ENCODE measurements at regions not wholly inside any gene's neighbourhood (a gene's known extent, or its start where the extent isn't known, plus 50 kb on each side); places are given as distances from the start of the nearest gene placed in this dataset.
A peak's percentile ranks its signal among the peaks of the same experiment; 100 is the strongest.

GRCh38 chr2:88834376-88834775 is 142.9 kb downstream of the RPIA start:
- no peak for DNase-seq

GRCh38 chr2:88834866-88835265 is 143.4 kb downstream of the RPIA start:
- DNase-seq: no peak

DNA sequence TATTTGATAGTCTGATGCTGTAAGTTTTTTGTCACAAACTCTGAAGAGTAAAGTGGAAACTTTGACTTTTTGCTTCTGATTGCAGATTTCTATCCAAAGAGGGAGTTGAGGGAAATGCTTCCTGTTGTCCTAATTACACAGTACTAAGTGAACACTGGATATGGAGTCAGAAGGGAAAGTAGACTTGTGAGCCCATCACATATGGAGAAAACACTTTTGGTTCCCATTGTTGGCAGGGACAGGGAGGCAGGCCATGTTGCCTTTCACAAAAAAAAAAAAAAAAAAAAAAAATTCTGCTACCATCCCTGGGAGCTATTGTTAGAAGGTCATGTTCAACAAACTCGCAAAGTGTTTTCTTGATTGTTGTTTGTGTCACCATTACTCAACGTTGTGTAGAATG is 144.3 kb downstream of the RPIA start:
- DNase-seq: no peak

- DNase-seq: no peak
Measured at GRCh38 chr2:88836351-88836750, 144.9 kb downstream of the RPIA start.

- DNase-seq: no peak
Measured at GRCh38 chr2:88837511-88838160, 146.2 kb downstream of the RPIA start.

DNA sequence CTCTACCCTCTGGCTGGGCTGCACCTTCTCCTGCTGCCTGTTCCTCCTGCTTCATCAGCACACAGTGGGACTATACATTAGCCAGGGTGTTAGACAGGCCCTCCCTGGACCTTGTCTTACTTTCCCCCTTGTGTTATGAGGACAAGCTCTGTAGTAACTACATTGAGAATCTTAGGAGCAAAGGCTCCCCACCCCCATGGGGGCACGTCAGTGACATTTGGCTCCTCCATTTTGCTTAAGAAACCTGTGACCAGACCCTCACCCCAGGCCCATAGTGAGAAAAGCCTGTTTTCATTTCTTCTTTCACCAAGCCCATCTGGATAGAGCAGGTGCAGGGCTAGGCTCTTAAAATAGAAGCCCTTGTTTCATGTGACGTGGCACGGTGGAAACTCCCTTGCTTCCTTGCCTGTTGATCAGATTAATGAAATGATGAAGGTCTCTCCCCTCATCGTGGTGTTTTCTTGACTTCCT is 146.7 kb downstream of the RPIA start:
- peak; percentile 6 to 81 for DNase-seq

DNA sequence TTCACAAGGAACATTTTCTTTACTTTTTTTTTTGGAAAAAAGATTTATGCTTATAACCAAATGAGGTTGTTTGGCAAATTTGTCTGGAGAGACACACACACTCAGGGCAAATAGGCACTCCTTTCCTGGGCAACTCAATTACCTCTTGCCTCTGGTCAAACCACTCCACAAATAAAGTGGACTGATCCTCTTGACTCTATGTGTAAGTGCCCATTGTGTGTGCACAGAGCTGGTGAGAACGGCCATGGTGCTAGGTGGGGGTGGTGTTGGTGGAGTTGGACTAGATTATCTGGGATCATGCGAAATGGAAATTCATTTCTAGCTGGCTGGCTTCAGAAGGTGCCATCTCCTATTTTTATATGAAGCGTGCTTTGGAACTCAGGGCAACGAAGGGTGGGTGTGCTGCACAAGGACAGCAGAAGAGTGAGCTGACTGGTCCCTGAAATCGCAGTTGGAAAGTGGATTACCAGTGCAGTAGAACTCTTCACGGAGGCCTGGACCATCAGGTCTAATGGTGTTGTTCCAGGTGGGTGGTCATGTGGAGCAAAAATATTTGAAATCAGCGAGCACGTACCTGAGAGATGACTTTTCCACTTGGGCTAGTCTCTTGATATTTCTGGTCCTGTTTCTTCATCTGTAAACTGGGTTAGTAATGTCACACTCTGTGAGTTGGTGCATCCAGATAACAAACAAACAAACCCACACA is 149.9 kb downstream of the RPIA start:
- no peak for DNase-seq

DNA sequence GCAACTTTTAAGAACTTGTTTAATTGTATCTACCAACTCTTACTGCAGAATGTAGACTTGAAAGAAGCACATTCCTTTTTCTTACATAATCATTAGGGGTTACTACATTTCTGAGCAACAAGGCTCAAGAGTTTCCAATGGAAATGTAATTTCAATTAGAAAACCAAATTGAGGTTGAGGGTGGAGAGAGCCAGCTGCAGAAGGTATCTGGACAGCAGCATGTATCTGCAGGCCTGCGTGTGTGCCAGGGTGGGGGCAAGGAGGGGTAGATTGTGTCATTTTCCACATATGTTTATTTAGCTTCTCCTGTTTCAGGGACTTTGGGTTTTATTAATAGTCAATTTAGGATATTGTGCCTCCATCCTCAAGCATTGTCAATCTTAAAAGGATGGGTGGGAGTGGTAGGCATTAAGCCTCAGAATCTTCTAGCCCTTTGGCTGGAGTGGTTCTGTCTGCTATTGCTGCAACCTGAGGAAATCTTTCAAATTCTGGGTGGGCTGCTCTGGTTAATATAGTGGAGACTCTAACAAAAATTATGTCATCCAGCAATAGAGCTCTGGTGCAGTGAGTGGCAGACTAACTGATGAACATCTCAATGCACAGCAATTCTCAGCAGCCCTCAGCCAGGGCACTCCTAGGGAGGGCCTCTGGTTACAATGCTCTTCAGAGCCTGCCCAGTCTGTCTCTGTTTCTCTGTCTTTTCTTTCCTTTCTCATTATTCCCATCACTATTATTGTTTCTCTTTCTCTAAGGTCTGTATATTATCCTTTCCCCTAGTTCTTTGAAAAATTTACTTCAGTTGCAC is 151.4 kb downstream of the RPIA start:
- no peak for DNase-seq

GRCh38 chr2:88843651-88844050 is 152.2 kb downstream of the RPIA start:
- no peak for DNase-seq

DNA sequence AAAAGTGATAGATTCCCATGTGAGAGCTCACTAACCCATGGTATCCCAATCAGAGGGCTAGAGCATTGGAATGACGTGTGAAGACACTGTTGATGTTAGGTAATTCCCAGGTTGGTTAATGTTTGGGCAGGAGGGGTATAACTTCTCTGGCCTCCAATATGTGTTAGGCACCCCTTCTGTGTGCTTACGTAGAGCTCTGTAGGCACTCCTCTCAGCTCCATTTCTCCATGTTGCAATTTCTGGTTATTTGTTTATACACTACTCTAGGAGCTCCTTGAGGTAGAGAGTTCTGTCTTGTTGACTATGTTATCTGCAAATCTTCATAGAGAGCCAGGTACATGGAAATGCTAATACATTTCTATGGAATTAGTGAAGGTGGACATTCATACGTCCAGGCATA is 153.5 kb downstream of the RPIA start:
- DNase-seq: no peak

- peak in 1 of 2 donors; percentile 81 for DNase-seq
Measured at GRCh38 chr2:88845772-88846661, 154.5 kb downstream of the RPIA start.

- DNase-seq: no peak
Measured at GRCh38 chr2:88852753-88853402, 161.4 kb downstream of the RPIA start.

- no peak for DNase-seq
Measured at GRCh38 chr2:88853403-88853790, 161.9 kb downstream of the RPIA start.

DNA sequence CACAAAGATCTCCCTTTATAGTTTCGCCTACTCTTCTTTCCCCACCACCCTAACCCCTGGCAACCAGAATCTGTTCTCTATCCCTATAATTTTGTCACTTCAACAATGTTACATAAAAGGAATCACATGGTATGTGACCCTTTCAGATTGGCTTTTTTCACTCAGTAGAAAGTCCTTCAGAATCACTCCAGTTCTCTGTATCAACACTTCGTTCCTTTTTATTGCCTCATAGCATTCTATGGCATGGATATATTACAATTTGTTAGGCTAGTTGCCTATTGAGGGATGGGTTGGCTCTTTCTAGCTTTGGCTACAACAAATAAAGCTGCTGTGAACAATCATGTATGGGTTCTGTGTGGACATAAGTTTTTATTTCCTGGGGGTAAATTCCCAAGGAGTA is 163.1 kb downstream of the RPIA start:
- no peak for DNase-seq

GRCh38 chr2:88855620-88856408 is 164.3 kb downstream of the RPIA start:
- DNase-seq: peak in 1 of 2 donors; percentile 53

GRCh38 chr2:88856409-88857135 is 165.1 kb downstream of the RPIA start:
- DNase-seq: no peak

GRCh38 chr2:88857274-88857741 is 165.8 kb downstream of the RPIA start:
- DNase-seq: no peak

DNA sequence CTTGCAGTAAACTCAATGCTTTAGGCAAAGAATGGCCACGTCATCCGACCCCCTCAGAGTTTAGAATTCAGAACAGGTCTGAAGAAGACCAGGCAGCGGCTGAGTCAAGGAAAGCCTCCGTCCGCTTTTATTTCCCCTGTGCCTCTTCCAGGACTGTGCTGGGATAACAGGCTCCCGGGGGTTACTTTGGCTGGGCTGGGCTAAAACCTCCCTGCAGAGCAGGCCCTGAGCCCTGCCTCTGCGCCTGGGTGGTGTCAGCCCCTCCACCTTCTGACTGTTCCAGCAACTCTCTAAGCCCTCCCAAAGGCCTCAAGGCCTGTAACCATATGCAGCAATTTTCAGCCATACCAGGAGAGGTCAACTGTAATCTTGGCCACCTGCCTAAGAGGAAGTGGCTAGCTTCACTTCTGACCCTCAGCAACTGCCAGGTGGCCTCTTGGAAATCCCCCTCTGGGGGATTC is 166.5 kb downstream of the RPIA start:
- DNase-seq: peak in 1 of 2 donors; percentile 54

GRCh38 chr2:88859461-88859860 is 168.0 kb downstream of the RPIA start:
- DNase-seq: no peak

DNA sequence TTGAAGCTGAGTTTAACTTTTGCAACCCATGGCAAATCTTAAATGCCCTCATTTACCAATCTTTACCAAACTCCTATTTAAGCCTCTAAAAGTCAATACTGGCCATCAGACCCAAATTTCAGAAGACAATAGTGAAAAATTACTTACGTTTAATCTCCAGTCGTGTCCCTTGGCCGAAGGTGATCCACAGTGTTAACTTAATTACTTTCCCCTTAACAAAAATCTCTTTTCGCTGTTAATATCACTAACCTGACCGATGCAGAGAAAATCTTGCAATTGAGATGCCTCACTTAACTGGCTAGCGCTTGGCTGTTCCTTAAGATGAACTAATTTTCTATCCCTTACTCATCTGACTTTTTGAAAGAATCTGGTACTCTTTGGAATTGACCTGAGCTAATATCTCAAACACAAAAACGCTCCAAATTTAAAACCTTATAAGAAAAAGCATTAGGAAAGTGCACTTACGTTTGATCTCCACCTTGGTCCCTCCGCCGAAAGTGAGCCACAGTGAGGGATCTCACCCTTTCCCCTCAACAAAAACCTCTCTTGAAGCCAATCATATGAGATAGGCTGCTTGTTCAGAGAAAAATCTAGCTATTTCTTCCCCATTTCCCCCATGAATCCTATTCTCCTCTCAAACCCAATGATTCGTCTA is 169.1 kb downstream of the RPIA start:
- DNase-seq: no peak

Measured in CD4-positive, alpha-beta T cell treated with Interleukin-4 for 1 hour (primary cell).